HG03045 (cell line): ENCODE measurements at regions not wholly inside any gene's neighbourhood (a gene's known extent, or its start where the extent isn't known, plus 50 kb on each side); places are given as distances from the start of the nearest gene placed in this dataset.

Source experiments
- ATAC-seq: cut with Tn5 transposase; IDR thresholded peaks from one replicate; pipeline ENCODE4 v1.9.1; 2021; ENCODE audit warnings: mild to moderate bottlenecking, moderate library complexity; ENCODE audit not compliant: unreplicated experiment

DNA sequence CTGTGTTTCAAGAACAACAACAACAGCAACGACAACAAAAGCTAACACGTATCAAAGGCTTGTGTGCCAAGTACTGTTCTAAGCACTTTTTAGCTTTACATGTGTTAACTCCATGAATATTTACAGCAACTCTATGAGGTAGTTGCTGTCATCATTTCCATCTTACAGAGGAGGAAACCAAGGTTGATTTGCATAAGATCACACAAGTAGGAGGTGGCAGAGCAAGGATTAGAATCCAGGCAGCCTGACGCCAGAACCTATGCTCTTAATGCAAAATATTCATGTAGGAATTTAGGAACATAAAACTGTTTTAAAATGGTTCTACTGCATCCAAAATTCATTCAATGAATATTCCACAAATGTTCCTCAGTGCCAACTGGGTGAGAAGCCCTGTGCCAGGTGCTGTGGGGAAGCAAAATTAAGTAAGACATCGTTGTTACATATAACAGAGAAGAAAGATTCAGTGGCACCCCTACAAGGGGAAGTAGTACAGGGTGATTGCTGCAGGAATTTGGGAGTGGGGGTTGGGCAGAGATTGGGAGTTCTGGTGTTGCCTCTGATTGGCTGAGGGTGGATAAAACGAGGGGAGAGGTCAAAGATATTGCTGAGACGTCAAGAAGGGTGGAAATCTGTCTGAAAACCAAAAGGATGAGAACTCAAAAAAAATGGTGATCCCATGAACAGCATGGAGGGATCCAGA is 86.1 kb upstream of the ARHGAP20 start:
- ATAC-seq, result no peak

DNA sequence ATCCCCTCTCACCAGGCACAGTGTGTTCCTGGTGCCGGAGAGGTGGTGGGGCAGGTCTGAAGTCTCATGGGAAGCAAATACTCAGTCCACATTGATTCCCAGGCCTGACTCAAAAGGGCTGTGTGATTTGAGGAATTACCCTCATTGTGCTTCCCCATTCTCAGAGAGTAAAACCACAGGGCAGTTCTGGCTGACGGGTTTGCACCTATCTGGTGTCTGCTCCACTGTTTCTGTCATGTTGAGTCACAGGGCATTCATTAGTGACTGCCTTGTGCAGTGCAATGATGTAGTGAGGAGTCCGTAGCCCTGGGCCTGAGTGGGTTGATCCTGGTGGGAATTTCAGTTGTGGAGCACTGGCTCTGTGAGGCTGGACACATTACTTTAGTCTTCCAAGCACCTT is 85.2 kb upstream of the ARHGAP20 start:
- peak; percentile 85 for ATAC-seq

DNA sequence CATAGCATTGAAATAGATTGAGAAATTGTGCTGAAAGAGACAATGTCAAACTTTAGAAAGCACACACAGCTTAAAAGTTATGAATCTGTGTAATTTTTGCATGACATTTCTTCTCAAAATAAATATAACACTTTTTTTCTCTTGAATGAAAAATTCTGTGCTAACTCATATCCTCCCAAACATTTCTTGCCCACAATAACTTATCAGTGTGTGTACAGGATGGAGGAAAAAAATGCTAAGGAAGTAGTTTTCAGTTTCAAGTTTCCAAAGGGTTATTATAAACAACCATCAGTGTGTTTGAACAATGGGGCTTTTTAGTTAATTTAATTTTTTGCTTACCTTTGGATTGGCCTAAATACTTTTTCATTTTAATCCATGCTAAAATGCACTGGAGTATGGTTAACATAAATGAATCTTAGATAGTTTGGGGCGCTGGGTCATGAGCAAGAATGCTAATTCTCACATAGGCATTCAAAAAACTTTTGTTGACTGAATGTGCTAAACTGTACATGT is 82.9 kb upstream of the ARHGAP20 start:
- no peak for ATAC-seq

- no peak for ATAC-seq
These were observed 81.3 kb upstream of the ARHGAP20 start for GRCh38 chr11:110793556-110793955.

GRCh38 chr11:110791621-110792020 is 79.4 kb upstream of the ARHGAP20 start:
- no peak for ATAC-seq

DNA sequence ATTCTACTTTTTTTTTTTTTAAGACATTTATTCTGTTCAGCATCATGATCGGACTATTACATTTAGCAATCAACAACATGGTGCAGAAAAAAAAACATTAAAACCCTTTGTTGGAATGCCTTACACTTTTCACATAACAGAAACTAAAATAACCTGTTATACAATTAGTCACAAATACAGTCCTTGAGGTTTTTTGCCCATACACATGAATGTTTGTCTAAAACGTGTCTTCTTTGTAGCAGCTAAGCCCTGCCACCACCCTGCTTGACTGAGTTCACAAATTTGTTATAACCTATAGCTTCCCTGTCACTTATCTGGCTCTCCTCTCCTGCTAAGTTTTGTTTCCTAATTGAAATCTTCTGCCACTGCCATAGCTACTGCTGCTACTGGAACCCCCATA is 75.4 kb upstream of the ARHGAP20 start:
- no peak for ATAC-seq

- ATAC-seq, result no peak
These were observed 74.1 kb upstream of the ARHGAP20 start for GRCh38 chr11:110786226-110786902.

GRCh38 chr11:110785398-110785797 is 73.2 kb upstream of the ARHGAP20 start:
- no peak for ATAC-seq

DNA sequence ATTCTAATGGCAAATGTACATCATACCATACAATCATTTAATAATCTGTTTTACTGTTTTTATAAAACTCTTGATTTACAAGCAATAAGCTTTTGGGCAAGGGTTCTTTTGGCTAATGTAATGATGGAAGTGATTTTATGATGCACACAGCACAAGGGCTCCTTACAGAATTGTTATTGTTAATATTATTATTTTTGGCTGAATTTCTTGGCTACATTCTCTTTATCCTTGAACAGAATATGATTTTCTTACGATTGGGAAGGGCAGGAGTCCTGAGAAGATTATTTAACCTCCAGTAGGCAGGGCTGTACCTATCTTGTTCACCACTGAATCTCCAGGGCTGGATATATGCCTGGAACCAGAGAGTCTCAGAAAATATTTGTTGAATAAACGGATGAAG is 70.4 kb upstream of the ARHGAP20 start:
- ATAC-seq, result no peak

- no peak for ATAC-seq
These were observed 66.9 kb upstream of the ARHGAP20 start for GRCh38 chr11:110779108-110779507.

DNA sequence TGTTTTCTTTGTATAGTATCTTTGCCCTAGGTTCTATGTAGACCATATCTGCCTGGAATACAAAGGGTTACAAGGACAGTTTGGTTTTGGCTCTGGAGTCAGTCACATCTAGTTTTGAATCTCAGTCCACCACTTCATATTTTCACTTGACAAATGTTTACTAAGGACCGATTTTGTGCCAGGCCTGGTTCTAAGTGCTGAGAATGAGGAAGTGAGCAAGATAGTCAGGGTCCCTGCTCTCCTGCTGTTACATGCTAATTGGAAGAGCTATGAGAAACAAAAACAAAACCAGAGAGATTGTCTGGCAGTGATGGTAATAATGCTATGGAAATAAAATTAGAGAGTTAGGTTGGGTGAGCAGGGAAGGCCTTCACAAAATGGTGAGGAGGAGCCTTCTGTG is 66.1 kb upstream of the ARHGAP20 start:
- no peak for ATAC-seq

DNA sequence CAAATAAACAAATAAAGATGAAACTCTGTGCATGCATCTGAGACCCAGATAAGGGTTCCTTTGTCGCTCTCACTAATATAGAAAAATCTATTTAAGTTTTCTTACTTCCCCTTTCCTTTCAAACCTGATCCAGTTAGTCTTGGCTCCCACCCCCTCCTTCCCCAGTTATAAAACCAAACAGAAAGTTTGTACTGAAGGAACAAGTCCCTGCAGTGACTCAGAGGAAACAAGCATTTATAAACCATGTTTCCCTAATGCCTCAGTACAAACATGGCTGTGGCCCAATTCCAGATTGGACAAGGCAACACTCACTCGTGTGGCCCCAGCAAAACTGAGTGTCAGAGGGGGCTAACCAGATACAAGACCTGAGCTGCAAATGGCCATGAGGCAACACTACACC is 65.5 kb upstream of the ARHGAP20 start:
- no peak for ATAC-seq

- ATAC-seq, result no peak
These were observed 63.8 kb upstream of the ARHGAP20 start for GRCh38 chr11:110776081-110776480.

DNA sequence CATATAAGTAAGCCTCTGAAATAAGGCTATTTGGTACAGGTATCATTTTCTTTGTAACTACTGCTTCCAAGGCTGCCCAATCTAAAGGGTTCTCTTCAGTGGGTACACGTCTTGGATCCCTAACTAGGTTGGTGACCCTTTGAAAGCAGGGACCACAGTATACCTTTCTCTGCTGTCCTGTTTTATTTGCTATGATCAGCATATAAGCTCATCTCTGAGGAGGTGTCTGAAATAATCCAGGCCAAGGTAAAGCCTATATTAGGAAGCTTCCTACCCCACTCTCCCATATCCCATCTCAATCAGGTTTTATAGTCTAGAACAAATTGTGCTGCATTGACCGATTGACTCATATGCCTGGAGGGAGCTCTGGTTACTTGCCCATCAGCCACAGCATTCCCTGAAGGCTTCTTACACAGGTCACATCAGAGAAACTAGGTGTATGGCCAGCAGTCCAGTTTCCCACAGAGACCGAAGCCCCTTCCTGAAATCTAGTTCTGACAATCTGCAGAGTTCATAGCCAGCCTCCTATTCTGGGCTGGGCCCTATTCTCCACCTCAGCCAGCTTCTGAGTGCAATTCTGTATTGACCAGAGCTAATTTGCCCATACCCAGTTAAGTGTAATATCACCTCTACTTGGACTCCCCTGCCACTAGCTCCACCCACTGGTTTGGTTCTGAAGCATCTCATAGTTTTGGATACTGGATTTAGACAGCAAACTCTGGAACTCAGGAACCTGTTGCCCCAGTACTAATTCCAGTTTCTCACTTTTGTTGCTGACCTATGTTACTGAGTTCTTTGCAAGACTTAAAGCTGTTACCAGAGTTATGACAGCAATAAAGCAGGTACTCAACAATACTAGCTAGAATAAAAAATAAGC is 62.1 kb upstream of the ARHGAP20 start:
- ATAC-seq, result no peak

DNA sequence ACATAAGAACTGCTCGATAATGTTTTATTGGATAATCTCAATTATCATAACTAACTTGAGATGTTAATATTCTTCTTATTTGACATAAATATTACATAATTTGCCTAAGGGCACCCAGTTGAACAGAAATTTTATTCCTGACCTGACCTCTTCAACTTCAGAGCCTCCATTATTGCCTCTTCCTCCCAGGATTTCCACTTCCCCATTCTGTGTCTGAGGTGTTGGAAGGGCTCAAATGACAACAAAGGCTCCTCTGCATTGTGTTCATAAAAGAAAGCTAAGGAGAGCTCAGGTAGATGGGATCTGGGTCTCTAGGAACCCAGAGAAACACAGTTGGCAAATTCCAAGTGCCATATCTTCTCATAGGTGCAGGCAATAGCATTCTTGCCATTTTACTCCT is 61.2 kb upstream of the ARHGAP20 start:
- no peak for ATAC-seq

GRCh38 chr11:110772863-110773262 is 60.6 kb upstream of the ARHGAP20 start:
- ATAC-seq, result no peak

DNA sequence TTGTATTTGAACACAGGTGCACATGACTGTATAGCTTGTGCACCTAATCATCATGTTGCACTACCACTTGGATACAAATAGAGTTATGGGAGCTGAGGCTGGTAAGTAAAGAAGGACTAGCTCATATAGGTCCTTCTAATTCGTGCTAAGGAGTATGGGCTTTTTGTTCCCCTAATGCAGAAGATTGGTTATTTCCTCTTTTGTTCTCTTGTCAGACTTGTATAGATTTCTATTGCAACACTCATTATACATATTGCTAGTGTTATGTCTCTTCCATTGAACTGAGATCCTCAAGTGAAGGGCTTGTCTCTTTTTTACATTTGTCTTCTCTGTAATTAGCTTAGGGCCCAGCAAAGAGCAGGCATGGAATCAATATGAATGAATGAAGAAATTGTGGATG is 54.1 kb upstream of the ARHGAP20 start:
- ATAC-seq, result no peak

DNA sequence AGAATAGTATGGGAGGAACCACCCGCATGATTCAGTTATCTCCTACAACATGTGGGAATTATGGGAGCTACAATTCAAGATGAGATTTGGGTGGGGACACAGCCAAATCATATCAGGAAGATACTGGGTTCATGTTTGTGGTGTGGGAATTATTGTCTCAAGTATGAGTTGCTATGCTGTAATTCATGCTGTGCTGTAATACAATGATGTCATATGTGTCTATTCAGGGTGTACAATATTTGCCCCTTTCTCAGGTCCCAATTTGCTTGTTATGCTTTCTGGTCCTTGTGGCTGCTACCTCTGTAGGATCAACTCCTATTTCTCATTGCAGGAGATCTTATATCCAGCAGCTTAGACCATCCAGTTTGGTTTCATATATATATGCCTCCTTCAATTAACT is 52.2 kb upstream of the ARHGAP20 start:
- no peak for ATAC-seq

- ATAC-seq, result no peak
These were observed 51.2 kb upstream of the ARHGAP20 start for GRCh38 chr11:110763249-110764011.

DNA sequence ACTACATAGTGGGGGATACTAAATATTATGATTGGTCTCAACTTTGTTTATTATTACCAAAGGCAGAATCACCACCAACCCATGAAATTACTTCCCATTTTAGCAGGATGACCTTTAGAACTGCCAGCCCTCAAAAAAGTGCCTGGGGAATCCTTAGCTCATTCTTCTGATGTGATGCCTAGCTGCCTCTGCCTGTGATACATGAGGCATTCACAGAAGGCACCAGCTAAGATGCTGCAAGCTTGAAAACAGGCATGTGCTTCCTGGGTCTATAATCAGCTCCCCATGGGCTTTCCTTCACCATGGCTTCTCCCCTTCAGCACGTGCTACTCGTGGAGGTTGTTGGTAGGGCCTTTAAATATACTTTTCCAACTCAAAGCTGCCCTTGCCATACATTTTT is 50.4 kb upstream of the ARHGAP20 start:
- no peak for ATAC-seq
